GM18507 (cell line): ENCODE measurements at regions not wholly inside any gene's neighbourhood (a gene's known extent, or its start where the extent isn't known, plus 50 kb on each side); places are given as distances from the start of the nearest gene placed in this dataset.

ENCODE experiments used
- DNase-seq: peaks from one replicate; pipeline ENCODE4 v3.0.0; 2011; ENCODE audit warnings: low read depth; ENCODE audit not compliant: insufficient read length; ENCODE audit errors: extremely low spot score
- FAIRE-seq: peaks from 2 replicates; lab custom pipeline; 2011; peaks lifted over from hg19 to GRCh38; lab: Jason Lieb, UNC

- DNase-seq (no peak), FAIRE-seq (no peak)
Observed at GRCh38 chr13:72293206-72293605, 426.2 kb upstream of the DACH1 start.

GRCh38 chr13:72290962-72291681 lies 424.1 kb upstream of the DACH1 start:
- FAIRE-seq (no peak), DNase-seq (no peak)

- DNase-seq, result no peak
- no peak for FAIRE-seq
Observed at GRCh38 chr13:72286421-72286820, 419.4 kb upstream of the DACH1 start.

GRCh38 chr13:72284791-72285190 lies 417.8 kb upstream of the DACH1 start:
- FAIRE-seq (no peak), DNase-seq (no peak)

GRCh38 chr13:72261732-72262131 lies 394.7 kb upstream of the DACH1 start:
- DNase-seq (no peak), FAIRE-seq (no peak)

GRCh38 chr13:72259528-72259927 lies 392.5 kb upstream of the DACH1 start:
- DNase-seq (no peak), FAIRE-seq (no peak)

- FAIRE-seq (no peak), DNase-seq (no peak)
Observed at GRCh38 chr13:72258340-72258981, 391.5 kb upstream of the DACH1 start.

- FAIRE-seq, result no peak
Observed at GRCh38 chr13:72255908-72256307, 388.9 kb upstream of the DACH1 start.

GRCh38 chr13:72253754-72254153 lies 386.8 kb upstream of the DACH1 start:
- FAIRE-seq (no peak), DNase-seq (no peak)

More at GRCh38 chr13:72255908-72256307, 388.9 kb upstream of the DACH1 start:
- no peak for DNase-seq

- DNase-seq, result no peak
- FAIRE-seq, result no peak
Observed at GRCh38 chr13:72246396-72246795, 379.4 kb upstream of the DACH1 start.

- FAIRE-seq (no peak), DNase-seq (no peak)
Observed at GRCh38 chr13:72244788-72245187, 377.8 kb upstream of the DACH1 start.

GRCh38 chr13:72230131-72230530 lies 363.1 kb upstream of the DACH1 start:
- FAIRE-seq (no peak), DNase-seq (no peak)

- no peak for DNase-seq
- FAIRE-seq, result no peak
Observed at GRCh38 chr13:72229067-72229466, 362.1 kb upstream of the DACH1 start.

- no peak for FAIRE-seq
- no peak for DNase-seq
Observed at GRCh38 chr13:72221276-72221962, 354.4 kb upstream of the DACH1 start.

- DNase-seq (no peak), FAIRE-seq (no peak)
Observed at GRCh38 chr13:72218966-72219365, 352.0 kb upstream of the DACH1 start.

- FAIRE-seq, result no peak
- no peak for DNase-seq
Observed at GRCh38 chr13:72217142-72217541, 350.1 kb upstream of the DACH1 start.

GRCh38 chr13:72208112-72208645 lies 341.2 kb upstream of the DACH1 start:
- no peak for FAIRE-seq

GRCh38 chr13:72205773-72206172 lies 338.8 kb upstream of the DACH1 start:
- DNase-seq (no peak), FAIRE-seq (no peak)

More at GRCh38 chr13:72208112-72208645, 341.2 kb upstream of the DACH1 start:
- no peak for DNase-seq

- no peak for DNase-seq
- no peak for FAIRE-seq
Observed at GRCh38 chr13:72204291-72204690, 337.3 kb upstream of the DACH1 start.

GRCh38 chr13:72201726-72202125 lies 334.7 kb upstream of the DACH1 start:
- FAIRE-seq, result no peak

More at GRCh38 chr13:72201726-72202125, 334.7 kb upstream of the DACH1 start:
- DNase-seq, result no peak
